ENCODE measurements at regions not wholly inside any gene's neighbourhood (a gene's known extent, or its start where the extent isn't known, plus 50 kb on each side); places are given as distances from the start of the nearest gene placed in this dataset.

- Histone ChIP-seq H3K27ac (no peak overlapping the region), H3K9me3 (no peaks in the 10 kb centered on the region), H3K4me3 (no peak overlapping the region), H3K4me1 (no peaks in the 10 kb centered on the region), H3K27me3 (no peaks in the 10 kb centered on the region), H3K36me3 (no peaks in the 10 kb centered on the region)
- ATAC-seq (no peak), DNase-seq (no peak)
- TF ChIP-seq CTCF (IDR thresholded peaks at IDR 0.05) = no peak
- intact Hi-C loops (cut with DNase I) = no loop called here
Measured at GRCh38 chr3:164677317-164677716, 401.0 kb downstream of the SI start.

- intact Hi-C loops (cut with DNase I) = no loop called here
- Histone ChIP-seq H3K4me3 (no peak overlapping the region), H3K36me3 (no peaks in the 10 kb centered on the region), H3K27ac (no peak overlapping the region), H3K9me3 (no peaks in the 10 kb centered on the region), H3K4me1 (no peaks in the 10 kb centered on the region), H3K27me3 (no peaks in the 10 kb centered on the region)
- DNase-seq (no peak), ATAC-seq (no peak)
- TF ChIP-seq CTCF (IDR thresholded peaks at IDR 0.05) = no peak
Measured at GRCh38 chr3:164673738-164674137, 404.6 kb downstream of the SI start.

GRCh38 chr3:164658125-164658524 is 420.2 kb downstream of the SI start:
- DNase-seq = no peak
- Histone ChIP-seq H3K4me3 (no peak overlapping the region), H3K36me3 (no peaks in the 10 kb centered on the region), H3K27me3 (no peaks in the 10 kb centered on the region), H3K9me3 (no peaks in the 10 kb centered on the region), H3K27ac (no peak overlapping the region), H3K4me1 (no peaks in the 10 kb centered on the region)
- no peak for ATAC-seq
- intact Hi-C loops (cut with DNase I) = no loop called here
- no peak for TF ChIP-seq CTCF (IDR thresholded peaks at IDR 0.05)

- DNase-seq (no peak), ATAC-seq (no peak)
- no peak for TF ChIP-seq CTCF (IDR thresholded peaks at IDR 0.05)
- Histone ChIP-seq H3K4me1 (no peaks in the 10 kb centered on the region), H3K9me3 (no peaks in the 10 kb centered on the region), H3K36me3 (no peaks in the 10 kb centered on the region), H3K27me3 (no peaks in the 10 kb centered on the region), H3K27ac (no peak overlapping the region), H3K4me3 (no peak overlapping the region)
- intact Hi-C loops (cut with DNase I) = no loop called here
Measured at GRCh38 chr3:164657631-164658030, 420.7 kb downstream of the SI start.

GRCh38 chr3:164655462-164655861 is 422.8 kb downstream of the SI start:
- H3K36me3 ChIP-seq = no peaks in the 10 kb centered on the region
- DNase-seq (no peak), ATAC-seq (no peak)
- no peak for TF ChIP-seq CTCF (IDR thresholded peaks at IDR 0.05)
- H3K4me1 ChIP-seq = no peaks in the 10 kb centered on the region
- no peak overlapping the region for H3K27ac ChIP-seq
- H3K9me3 ChIP-seq = no peaks in the 10 kb centered on the region
- no peak overlapping the region for H3K4me3 ChIP-seq
- intact Hi-C loops (cut with DNase I) = no loop called here
- no peaks in the 10 kb centered on the region for H3K27me3 ChIP-seq

- no peak overlapping the region for H3K4me3 ChIP-seq
- no peaks in the 10 kb centered on the region for H3K27me3 ChIP-seq
- TF ChIP-seq CTCF (IDR thresholded peaks at IDR 0.05) = no peak
- ATAC-seq = no peak
- no peaks in the 10 kb centered on the region for H3K36me3 ChIP-seq
- no peak for DNase-seq
- intact Hi-C loops (cut with DNase I) = no loop called here
- no peaks in the 10 kb centered on the region for H3K9me3 ChIP-seq
- H3K27ac ChIP-seq = no peak overlapping the region
- H3K4me1 ChIP-seq = no peaks in the 10 kb centered on the region
Measured at GRCh38 chr3:164641071-164641470, 437.2 kb downstream of the SI start.

All from upper lobe of right lung (tissue), 1 donor.